Fibroblast of lung (primary cell): ENCODE measurements at regions not wholly inside any gene's neighbourhood (a gene's known extent, or its start where the extent isn't known, plus 50 kb on each side); places are given as distances from the start of the nearest gene placed in this dataset.

ENCODE experiments used
- CTCF ChIP-seq, 2 donors: IDR thresholded peaks in 1 of 2; conservative IDR thresholded peaks in 1 of 2; 1 replicate in 1 of 2; 2 replicates in 1 of 2; pipeline ENCODE4 v1.5.1; 2011 to 2012; ENCODE audit warnings: low read length in 2 of 2, control low read depth in 1 of 2, inconsistent platforms in 1 of 2, low read depth in 1 of 2, mild to moderate bottlenecking in 1 of 2
- EZH2 ChIP-seq: IDR thresholded peaks from 2 replicates; pipeline ENCODE4 v1.5.1; 2012; ENCODE audit warnings: low read length, control low read depth, mild to moderate bottlenecking; ENCODE audit errors: missing control alignments

GRCh38 chr4:30555775-30556174, 164.4 kb upstream of the PCDH7 start:
- TF ChIP-seq CTCF (conservative IDR thresholded peaks at IDR 0.05 in 1 of 2, IDR thresholded peaks at IDR 0.05 in 1 of 2; ENCODE audit: low read depth in 1 of 2, low read length in 2 of 2) (no peak), EZH2 (no peak)
